ENCODE measurements at regions not wholly inside any gene's neighbourhood (a gene's known extent, or its start where the extent isn't known, plus 50 kb on each side); places are given as distances from the start of the nearest gene placed in this dataset.

- no peak for DNase-seq
These were observed 626.6 kb upstream of the TMEM132C start for GRCh38 chr12:127640181-127640886.

- DNase-seq, result no peak
These were observed 624.8 kb upstream of the TMEM132C start for GRCh38 chr12:127642208-127642607.

GRCh38 chr12:127648321-127648720 lies 618.6 kb upstream of the TMEM132C start:
- no peak for DNase-seq

GRCh38 chr12:127649961-127650360 lies 617.0 kb upstream of the TMEM132C start:
- DNase-seq, result no peak

- no peak for DNase-seq
These were observed 616.3 kb upstream of the TMEM132C start for GRCh38 chr12:127650626-127651025.

GRCh38 chr12:127652281-127652680 lies 614.7 kb upstream of the TMEM132C start:
- no peak for DNase-seq

- no peak for DNase-seq
These were observed 612.5 kb upstream of the TMEM132C start for GRCh38 chr12:127654383-127654985.

- DNase-seq, result no peak
These were observed 611.3 kb upstream of the TMEM132C start for GRCh38 chr12:127655691-127656090.

GRCh38 chr12:127656266-127656665 lies 610.7 kb upstream of the TMEM132C start:
- no peak for DNase-seq

- no peak for DNase-seq
These were observed 609.9 kb upstream of the TMEM132C start for GRCh38 chr12:127657036-127657435.

- DNase-seq, result peak; percentile 32
These were observed 606.0 kb upstream of the TMEM132C start for GRCh38 chr12:127660961-127661360.

GRCh38 chr12:127663716-127664115 lies 603.3 kb upstream of the TMEM132C start:
- no peak for DNase-seq

GRCh38 chr12:127664901-127665300 lies 602.1 kb upstream of the TMEM132C start:
- no peak for DNase-seq

- DNase-seq, result no peak
These were observed 599.8 kb upstream of the TMEM132C start for GRCh38 chr12:127667131-127667685.

GRCh38 chr12:127670294-127670693 lies 596.7 kb upstream of the TMEM132C start:
- DNase-seq, result no peak

- no peak for DNase-seq
These were observed 596.2 kb upstream of the TMEM132C start for GRCh38 chr12:127670796-127671195.

- DNase-seq, result peak; percentile 21
These were observed 591.0 kb upstream of the TMEM132C start for GRCh38 chr12:127675936-127676335.

- DNase-seq, result peak; percentile 30
These were observed 589.3 kb upstream of the TMEM132C start for GRCh38 chr12:127677537-127678131.

- no peak for DNase-seq
These were observed 588.0 kb upstream of the TMEM132C start for GRCh38 chr12:127678945-127679344.

- DNase-seq, result no peak
These were observed 586.5 kb upstream of the TMEM132C start for GRCh38 chr12:127680516-127680915.

GRCh38 chr12:127681151-127681754 lies 585.7 kb upstream of the TMEM132C start:
- DNase-seq, result no peak

- peak; percentile 89 for DNase-seq
These were observed 581.5 kb upstream of the TMEM132C start for GRCh38 chr12:127685491-127685890.

- peak; percentile 89 for DNase-seq
These were observed 581.0 kb upstream of the TMEM132C start for GRCh38 chr12:127685931-127686330.

GRCh38 chr12:127687181-127687580 lies 579.8 kb upstream of the TMEM132C start:
- no peak for DNase-seq
